SK-N-SH treated with all-trans-retinoic acid at 6 μM for 48 hours (cell line): ENCODE measurements at regions not wholly inside any gene's neighbourhood (a gene's known extent, or its start where the extent isn't known, plus 50 kb on each side); places are given as distances from the start of the nearest gene placed in this dataset.

Experiments used
- ATAC-seq: fragments of 200-7000 bp; cut with Tn5 transposase; 3 replicates; pipeline ENCODE4 v1.9.1; 2020; ENCODE audit warnings: mild to moderate bottlenecking, moderate library complexity
- BACH2 ChIP-seq: fragments of 250-450 bp; sonication (Bioruptor Pico); IDR thresholded peaks from 2 replicates; pipeline ENCODE4 v1.9.0; 2021; ENCODE audit warnings: mild to moderate bottlenecking, borderline replicate concordance
- CSDC2 ChIP-seq: fragments of 250-450 bp; sonication (Bioruptor Pico); IDR thresholded peaks from 2 replicates; pipeline ENCODE4 v1.5.0; 2020; ENCODE audit warnings: mild to moderate bottlenecking, moderate library complexity
- CSRNP3 ChIP-seq: fragments of 250-450 bp; sonication (Bioruptor Pico); IDR thresholded peaks from 2 replicates; pipeline ENCODE4 v1.5.1; 2021; ENCODE audit warnings: mild to moderate bottlenecking, moderate library complexity
- ESRRG ChIP-seq: fragments of 250-450 bp; sonication (Bioruptor Pico); IDR thresholded peaks from 2 replicates; pipeline ENCODE4 v1.6.1; 2021; ENCODE audit warnings: mild to moderate bottlenecking
- GLIS3 ChIP-seq: fragments of 250-450 bp; sonication (Bioruptor Pico); IDR thresholded peaks from 2 replicates; pipeline ENCODE4 v1.5.0; 2020; ENCODE audit warnings: mild to moderate bottlenecking, moderate library complexity
- POU6F1 ChIP-seq: fragments of 250-450 bp; sonication (Bioruptor Pico); IDR thresholded peaks from 2 replicates; pipeline ENCODE4 v1.8.0; 2021; ENCODE audit warnings: low read depth, mild to moderate bottlenecking, moderate library complexity, borderline replicate concordance
- RARB ChIP-seq: fragments of 250-450 bp; sonication (Bioruptor Pico); IDR thresholded peaks from 2 replicates; pipeline ENCODE4 v1.8.0; 2021; ENCODE audit warnings: mild to moderate bottlenecking, moderate library complexity
- SNAI2 ChIP-seq: fragments of 250-450 bp; sonication (Bioruptor Pico); IDR thresholded peaks from 2 replicates; pipeline ENCODE4 v1.5.0; 2020; ENCODE audit warnings: mild to moderate bottlenecking, moderate library complexity
- TCF4 ChIP-seq: fragments of 250-450 bp; sonication (Bioruptor Pico); IDR thresholded peaks from 2 replicates; pipeline ENCODE4 v1.8.0; 2021; ENCODE audit warnings: mild to moderate bottlenecking, moderate library complexity, borderline replicate concordance
- TOX ChIP-seq: fragments of 250-450 bp; sonication (Bioruptor Pico); IDR thresholded peaks from 2 replicates; pipeline ENCODE4 v1.8.0; 2021; ENCODE audit warnings: mild to moderate bottlenecking, moderate library complexity, borderline replicate concordance
- TSHZ2 ChIP-seq: fragments of 250-450 bp; sonication (Bioruptor Pico); IDR thresholded peaks from 2 replicates; pipeline ENCODE4 v1.5.0; 2020; ENCODE audit warnings: mild to moderate bottlenecking, moderate library complexity
- ZC3H10 ChIP-seq: fragments of 250-450 bp; sonication (Bioruptor Pico); IDR thresholded peaks from 2 replicates; pipeline ENCODE4 v1.5.1; 2021; ENCODE audit warnings: mild to moderate bottlenecking, moderate library complexity
- ZFP3 ChIP-seq: fragments of 250-450 bp; sonication (Bioruptor Pico); IDR thresholded peaks from 2 replicates; pipeline ENCODE4 v1.5.0; 2020; ENCODE audit warnings: mild to moderate bottlenecking, moderate library complexity
- ZFP30 ChIP-seq: fragments of 450-650 bp; formaldehyde crosslinking; IDR thresholded peaks from 2 replicates; pipeline ENCODE4 v1.5.0; 2022; ENCODE audit warnings: mild to moderate bottlenecking, moderate library complexity
- ZNF565 ChIP-seq: fragments of 450-650 bp; formaldehyde crosslinking; conservative IDR thresholded peaks from 2 replicates; pipeline ENCODE4 v1.5.0; 2020; ENCODE audit warnings: low read depth, mild to moderate bottlenecking, moderate library complexity
- ZNF70 ChIP-seq: fragments of 450-650 bp; formaldehyde crosslinking; IDR thresholded peaks from 2 replicates; pipeline ENCODE4 v1.5.0; 2020; ENCODE audit warnings: mild to moderate bottlenecking, moderate library complexity
- ZNF8 ChIP-seq: fragments of 450-650 bp; formaldehyde crosslinking; IDR thresholded peaks from 2 replicates; pipeline ENCODE4 v1.5.0; 2020; ENCODE audit warnings: mild to moderate bottlenecking, moderate library complexity

GRCh38 chr9:89986190-89986589 lies 381.4 kb downstream of the GADD45G start:
- ATAC-seq, result no peak
- TF ChIP-seq TOX (CRISPR knock-in tag) (no peak), ZNF8 (CRISPR knock-in tag) (no peak), ZNF565 (CRISPR knock-in tag) (no peak), CSDC2 (CRISPR knock-in tag) (no peak)

DNA sequence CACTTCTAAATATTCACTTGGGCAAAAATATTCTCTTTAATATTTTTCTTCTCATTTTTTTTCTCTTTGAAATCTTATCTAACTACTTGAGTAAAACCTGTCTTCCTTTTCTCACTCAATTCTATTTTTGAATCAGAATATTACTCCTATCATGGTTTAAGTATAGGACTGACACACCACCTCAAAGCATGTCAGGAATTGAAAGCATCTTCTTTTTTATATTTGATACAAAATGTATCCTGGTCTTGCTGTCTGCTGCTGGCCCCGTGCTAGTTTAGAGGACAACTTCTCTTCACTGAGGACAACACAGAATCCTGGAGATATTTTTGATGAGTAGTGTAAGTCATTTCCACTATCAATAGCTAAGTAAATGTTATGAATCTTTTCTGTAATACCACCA lies 383.6 kb downstream of the GADD45G start:
- ATAC-seq, result no peak
- TF ChIP-seq ZNF8 (CRISPR knock-in tag) (no peak), CSRNP3 (CRISPR knock-in tag) (no peak), BACH2 (no peak), TSHZ2 (no peak), RARB (CRISPR knock-in tag) (no peak), ZFP3 (CRISPR knock-in tag) (no peak)
- TF ChIP-seq, all 23 proteins: peak for 0

- no peak for ATAC-seq
These were observed 386.5 kb downstream of the GADD45G start for GRCh38 chr9:89991204-89991790.

GRCh38 chr9:89992326-89993198 lies 387.8 kb downstream of the GADD45G start:
- ATAC-seq, result no peak
- no peak for TF ChIP-seq TSHZ2
- TF ChIP-seq ESRRG, result no peak
- no peak for TF ChIP-seq GLIS3 (CRISPR knock-in tag)
- no peak for TF ChIP-seq ZFP3 (CRISPR knock-in tag)
- no peak for TF ChIP-seq ZNF70 (CRISPR knock-in tag)
- TF ChIP-seq ZNF8 (CRISPR knock-in tag), result no peak
- no peak for TF ChIP-seq CSRNP3 (CRISPR knock-in tag)

More at GRCh38 chr9:89991204-89991790, 386.5 kb downstream of the GADD45G start:
- TF ChIP-seq SNAI2 (CRISPR knock-in tag) (no peak), ZNF8 (CRISPR knock-in tag) (no peak), TCF4 (CRISPR knock-in tag) (no peak), CSRNP3 (CRISPR knock-in tag) (no peak), ZNF565 (CRISPR knock-in tag) (no peak), POU6F1 (CRISPR knock-in tag) (no peak), ZFP30 (CRISPR knock-in tag) (no peak), ZFP3 (CRISPR knock-in tag) (no peak), ZC3H10 (CRISPR knock-in tag) (no peak), GLIS3 (CRISPR knock-in tag) (no peak)
- TF ChIP-seq, all 23 proteins: peak for 0
